IMR-90 (cell line): ENCODE measurements at regions not wholly inside any gene's neighbourhood (a gene's known extent, or its start where the extent isn't known, plus 50 kb on each side); places are given as distances from the start of the nearest gene placed in this dataset.

ENCODE experiments used
- ATAC-seq: fragments of 200-7000 bp; cut with Tn5 transposase; 2 replicates; pipeline ENCODE4 v1.9.1; 2020; ENCODE audit warnings: low read depth, mild to moderate bottlenecking, moderate library complexity
- BruUV-seq: library from RNA; stranded (reverse); fragments of 400-500 nt; replicated peaks from 2 replicates; lab custom pipeline; 2021; lab: Mats Ljungman, UMichigan
- CTCF ChIA-PET: fragments of 300-600 bp; formaldehyde crosslinking; extraction: SDS; loops from one replicate; lab custom pipeline; 2021; ENCODE audit warnings: antibody characterized with exemption; lab: Yijun Ruan, JAX
- POLR2A ChIA-PET: fragments of 300-600 bp; sonication (Branson Sonifier 250); formaldehyde crosslinking; loops from one replicate; lab custom pipeline; 2022; ENCODE audit warnings: antibody characterized with exemption; ENCODE audit not compliant: unreplicated experiment; lab: Charles Lee
- DNase-seq: peaks from one replicate; pipeline ENCODE4 v3.0.0; 2013
- H2AFZ ChIP-seq: replicated peaks from 2 replicates; pipeline ENCODE3; 2013; ENCODE audit warnings: low read length, mild to moderate bottlenecking; ENCODE audit not compliant: poor library complexity
- H2AK5ac ChIP-seq: 2 replicates; pipeline ENCODE4 v1.6.1; 2013; ENCODE audit warnings: low read depth, low read length, inconsistent platforms
- H2AK9ac ChIP-seq: replicated peaks from 2 replicates; pipeline ENCODE3; 2013; ENCODE audit warnings: mild to moderate bottlenecking, low read depth, low read length, moderate library complexity; ENCODE audit not compliant: poor library complexity
- H2BK120ac ChIP-seq: 2 replicates; pipeline ENCODE4 v1.6.1; 2013; ENCODE audit warnings: low read depth, low read length, inconsistent platforms
- H2BK15ac ChIP-seq: 3 replicates; pipeline ENCODE4 v1.6.1; 2013; ENCODE audit warnings: low read depth, low read length, inconsistent platforms
- H2BK20ac ChIP-seq: 2 replicates; pipeline ENCODE4 v1.6.1; 2013; ENCODE audit warnings: low read depth, mild to moderate bottlenecking, inconsistent platforms, low read length, moderate library complexity
- H2BK5ac ChIP-seq: 2 replicates; pipeline ENCODE4 v1.6.1; 2013; ENCODE audit warnings: mild to moderate bottlenecking, low read depth, low read length, inconsistent platforms; ENCODE audit not compliant: poor library complexity, severe bottlenecking
- H3K14ac ChIP-seq: replicated peaks from 2 replicates; pipeline ENCODE4 v1.6.1; 2013; ENCODE audit warnings: low read depth, low read length, inconsistent platforms
- H3K18ac ChIP-seq: 2 replicates; pipeline ENCODE4 v1.6.1; 2013; ENCODE audit warnings: low read depth, low read length, control low read depth
- H3K23ac ChIP-seq: 2 replicates; pipeline ENCODE4 v1.6.1; 2013; ENCODE audit warnings: low read depth, low read length, inconsistent platforms
- H3K27ac ChIP-seq: 2 replicates; pipeline ENCODE4 v1.5.1; 2013; ENCODE audit warnings: mild to moderate bottlenecking, control low read depth, low read length; ENCODE audit not compliant: insufficient read depth
- H3K27me3 ChIP-seq: 2 replicates; pipeline ENCODE4 v1.6.1; 2013; ENCODE audit warnings: low read length; ENCODE audit not compliant: control insufficient read depth, insufficient read depth
- H3K36me3 ChIP-seq: 2 replicates; pipeline ENCODE4 v1.6.1; 2013; ENCODE audit warnings: low read length, mixed read lengths; ENCODE audit not compliant: control insufficient read depth, insufficient read depth
- H3K4ac ChIP-seq: 2 replicates; pipeline ENCODE4 v1.6.1; 2013; ENCODE audit warnings: low read depth, low read length, inconsistent platforms
- H3K4me1 ChIP-seq: 2 replicates; pipeline ENCODE4 v1.6.1; 2013; ENCODE audit warnings: low read length, mixed read lengths; ENCODE audit not compliant: control insufficient read depth, insufficient read depth
- H3K4me2 ChIP-seq: 2 replicates; pipeline ENCODE4 v1.6.1; 2013; ENCODE audit warnings: low read depth, mild to moderate bottlenecking, control low read depth, low read length, moderate library complexity
- H3K4me3 ChIP-seq: 2 replicates; pipeline ENCODE4 v1.5.1; 2013; ENCODE audit warnings: low read depth, mild to moderate bottlenecking, control low read depth, low read length, moderate library complexity; ENCODE audit not compliant: insufficient read depth
- H3K56ac ChIP-seq: 2 replicates; pipeline ENCODE4 v1.6.1; 2013; ENCODE audit warnings: low read length, inconsistent platforms; ENCODE audit not compliant: insufficient read depth; ENCODE audit errors: extremely low read depth
- H3K79me1 ChIP-seq, 2 experiments: 2 replicates each; pipeline ENCODE4 v1.6.1; 2013; ENCODE audit warnings: low read length in 2 of 2, inconsistent platforms in 1 of 2, low read depth in 1 of 2
- H3K9ac ChIP-seq: 2 replicates; pipeline ENCODE4 v1.6.1; 2013; ENCODE audit warnings: low read depth, low read length, control low read depth
- H3K9me1 ChIP-seq: 2 replicates; pipeline ENCODE4 v1.6.1; 2013; ENCODE audit warnings: low read length, inconsistent platforms; ENCODE audit not compliant: insufficient read depth
- H3K9me3 ChIP-seq: 2 replicates; pipeline ENCODE4 v1.6.1; 2013; ENCODE audit warnings: low read length; ENCODE audit not compliant: control insufficient read depth, insufficient read depth
- H4K20me1 ChIP-seq: 2 replicates; pipeline ENCODE4 v1.6.1; 2013; ENCODE audit warnings: low read length, inconsistent platforms; ENCODE audit not compliant: insufficient read depth
- H4K5ac ChIP-seq: 2 replicates; pipeline ENCODE4 v1.6.1; 2013; ENCODE audit warnings: mild to moderate bottlenecking, low read depth, low read length, control low read depth
- H4K8ac ChIP-seq, 2 experiments: 2 replicates each; pipeline ENCODE4 v1.6.1; 2013; ENCODE audit warnings: low read depth in 2 of 2, low read length in 2 of 2, control low read depth in 1 of 2, inconsistent platforms in 1 of 2
- H4K91ac ChIP-seq: 2 replicates; pipeline ENCODE4 v1.6.1; 2013; ENCODE audit warnings: low read depth, low read length, inconsistent platforms; ENCODE audit not compliant: insufficient read depth
- BHLHE40 ChIP-seq: fragments of 150-350 bp; IDR thresholded peaks from 2 replicates; pipeline ENCODE4 v1.6.1; 2016; ENCODE audit warnings: mild to moderate bottlenecking, low read depth, low read length
- CEBPB ChIP-seq: IDR thresholded peaks from 2 replicates; pipeline ENCODE4 v1.6.1; 2012; ENCODE audit warnings: low read depth, low read length, improper control_type of control experiment
- CHD1 ChIP-seq: IDR thresholded peaks from 2 replicates; pipeline ENCODE4 v1.6.1; 2012; ENCODE audit warnings: low read depth, low read length, improper control_type of control experiment
- FOS ChIP-seq: fragments of 150-350 bp; IDR thresholded peaks from 2 replicates; pipeline ENCODE4 v1.6.1; 2016; ENCODE audit warnings: low read depth, low read length
- MAFK ChIP-seq: IDR thresholded peaks from 2 replicates; pipeline ENCODE4 v1.6.1; 2012; ENCODE audit warnings: low read depth, low read length, improper control_type of control experiment
- MAZ ChIP-seq: IDR thresholded peaks from 2 replicates; pipeline ENCODE4 v1.6.1; 2012; ENCODE audit warnings: low read depth, mild to moderate bottlenecking, low read length, improper control_type of control experiment, moderate library complexity, borderline replicate concordance
- MXI1 ChIP-seq: IDR thresholded peaks from 2 replicates; pipeline ENCODE4 v1.6.1; 2012; ENCODE audit warnings: low read depth, mild to moderate bottlenecking, low read length, moderate library complexity, borderline replicate concordance
- NFE2L2 ChIP-seq: fragments of 150-350 bp; IDR thresholded peaks from 2 replicates; pipeline ENCODE4 v1.6.1; 2016; ENCODE audit warnings: low read depth, mild to moderate bottlenecking, low read length
- POLR2A ChIP-seq: IDR thresholded peaks from 2 replicates; pipeline ENCODE4 v1.6.1; 2012; ENCODE audit warnings: mild to moderate bottlenecking, low read depth, low read length
- RAD21 ChIP-seq: IDR thresholded peaks from 2 replicates; pipeline ENCODE4 v1.6.1; 2012; ENCODE audit warnings: low read length, improper control_type of control experiment
- RCOR1 ChIP-seq: IDR thresholded peaks from 2 replicates; pipeline ENCODE4 v1.6.1; 2012; ENCODE audit warnings: mild to moderate bottlenecking, low read length, improper control_type of control experiment; ENCODE audit not compliant: insufficient replicate concordance
- RFX5 ChIP-seq: IDR thresholded peaks from 2 replicates; pipeline ENCODE4 v1.8.0; 2012; ENCODE audit warnings: low read depth, mild to moderate bottlenecking, low read length, moderate library complexity
- SMC3 ChIP-seq: fragments of 150-350 bp; IDR thresholded peaks from 2 replicates; pipeline ENCODE4 v1.6.1; 2016; ENCODE audit warnings: low read depth, mild to moderate bottlenecking, antibody characterized with exemption, low read length, moderate library complexity
- dilution Hi-C: fragments of 300-500 bp; cut with HindIII; formaldehyde crosslinking; loops from one replicate; pipeline ENCODE4 v1.14.3; 2018; ENCODE audit warnings: low sequenced_read_pairs; ENCODE audit not compliant: unreplicated experiment
- in situ Hi-C: fragments of 300-500 bp; cut with MboI; formaldehyde crosslinking; loops from 3 replicates; pipeline ENCODE4 v1.14.3; 2019; ENCODE audit warnings: low sequenced_read_pairs, inconsistent platforms, mixed read lengths
- intact Hi-C: fragments of 100-400 bp; cut with micrococcal nuclease; formaldehyde crosslinking; loops from 2 replicates; pipeline ENCODE4 v1.10.0; 2022
- TF ChIP-seq, protein P1 (sequence below): fragments of 150-350 bp; IDR thresholded peaks from 2 replicates; pipeline ENCODE4 v1.6.1; 2016; ENCODE audit warnings: low read depth, mild to moderate bottlenecking, low read length, moderate library complexity, borderline replicate concordance
- TF ChIP-seq, protein P2 (sequence below): conservative IDR thresholded peaks from 2 replicates; pipeline ENCODE4 v1.5.1; 2012; ENCODE audit warnings: mild to moderate bottlenecking, low read depth, low read length, improper control_type of control experiment
- TF ChIP-seq, protein P3 (sequence below): fragments of 150-350 bp; IDR thresholded peaks from 2 replicates; pipeline ENCODE4 v1.6.1; 2017; ENCODE audit warnings: mild to moderate bottlenecking, antibody characterized with exemption, low read length, low read depth

DNA sequence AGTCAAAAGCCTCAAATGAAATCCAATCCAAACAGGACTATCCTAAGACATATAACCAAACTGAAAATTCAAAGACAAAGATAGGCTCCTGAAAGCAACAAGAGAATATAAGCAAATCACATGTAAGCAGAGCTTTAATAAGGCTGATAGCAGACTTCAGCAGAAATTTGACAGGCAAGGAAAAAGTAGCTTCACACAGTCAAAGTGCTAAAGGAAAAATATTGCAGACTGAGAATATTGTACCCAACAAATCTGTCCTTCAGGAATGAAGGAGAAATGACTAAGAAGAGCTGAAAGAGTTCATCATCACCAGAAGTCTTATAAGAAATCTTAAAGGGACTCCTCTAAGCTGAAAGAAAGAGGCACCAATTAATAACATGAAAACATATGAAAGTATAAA is 150.0 kb downstream of the EVA1A start:
- Histone ChIP-seq H2BK15ac (no peak overlapping the region), H4K20me1 (no peaks in the 10 kb centered on the region), H3K9me1 (no peaks in the 10 kb centered on the region), H2BK20ac (no peak overlapping the region), H3K9me3 (no peaks in the 10 kb centered on the region), H2AK5ac (no peak overlapping the region), H3K4me1 (no peaks in the 10 kb centered on the region), H2AK9ac (no peak overlapping the region), H3K14ac (no peak overlapping the region), H3K18ac (no peak overlapping the region), H3K27ac (no peak overlapping the region), H2BK5ac (no peak overlapping the region), H3K4me3 (no peak overlapping the region), H4K5ac (no peak overlapping the region), H3K4me2 (no peak overlapping the region), H4K8ac (no peak overlapping the region), H3K36me3 (no peaks in the 10 kb centered on the region), H3K56ac (no peak overlapping the region), H4K91ac (no peak overlapping the region), H3K27me3 (peaks cover 34% of the 10 kb centered on the region), H3K79me1 (no peaks in the 10 kb centered on the region), H3K9ac (no peak overlapping the region), H3K23ac (no peak overlapping the region), H3K4ac (no peak overlapping the region), H2BK120ac (no peak overlapping the region), H2AFZ (no peak overlapping the region)
- in situ Hi-C loops = loop anchor here (25.0 kb wide), 1 partner anchor 723 kb away; no protein-coding TSS in a partner anchor
- no TSS peak for BruUV-seq
- intact Hi-C loops = no loop called here
- DNase-seq = no peak
- ChIA-PET CTCF (no interaction called here), POLR2A (no interaction called here)
- TF ChIP-seq RAD21 = no peak
- TF ChIP-seq CHD1 = no peak
- TF ChIP-seq FOS = no peak
- no peak for TF ChIP-seq MAZ
- no peak for TF ChIP-seq BHLHE40
- TF ChIP-seq MXI1 = no peak
- TF ChIP-seq, protein P1, sequence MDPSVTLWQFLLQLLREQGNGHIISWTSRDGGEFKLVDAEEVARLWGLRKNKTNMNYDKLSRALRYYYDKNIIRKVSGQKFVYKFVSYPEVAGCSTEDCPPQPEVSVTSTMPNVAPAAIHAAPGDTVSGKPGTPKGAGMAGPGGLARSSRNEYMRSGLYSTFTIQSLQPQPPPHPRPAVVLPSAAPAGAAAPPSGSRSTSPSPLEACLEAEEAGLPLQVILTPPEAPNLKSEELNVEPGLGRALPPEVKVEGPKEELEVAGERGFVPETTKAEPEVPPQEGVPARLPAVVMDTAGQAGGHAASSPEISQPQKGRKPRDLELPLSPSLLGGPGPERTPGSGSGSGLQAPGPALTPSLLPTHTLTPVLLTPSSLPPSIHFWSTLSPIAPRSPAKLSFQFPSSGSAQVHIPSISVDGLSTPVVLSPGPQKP = no peak
- TF ChIP-seq SMC3 = no peak
- no peak for TF ChIP-seq CEBPB
- no peak for TF ChIP-seq POLR2A
- TF ChIP-seq MAFK = no peak
- TF ChIP-seq, protein P2, sequence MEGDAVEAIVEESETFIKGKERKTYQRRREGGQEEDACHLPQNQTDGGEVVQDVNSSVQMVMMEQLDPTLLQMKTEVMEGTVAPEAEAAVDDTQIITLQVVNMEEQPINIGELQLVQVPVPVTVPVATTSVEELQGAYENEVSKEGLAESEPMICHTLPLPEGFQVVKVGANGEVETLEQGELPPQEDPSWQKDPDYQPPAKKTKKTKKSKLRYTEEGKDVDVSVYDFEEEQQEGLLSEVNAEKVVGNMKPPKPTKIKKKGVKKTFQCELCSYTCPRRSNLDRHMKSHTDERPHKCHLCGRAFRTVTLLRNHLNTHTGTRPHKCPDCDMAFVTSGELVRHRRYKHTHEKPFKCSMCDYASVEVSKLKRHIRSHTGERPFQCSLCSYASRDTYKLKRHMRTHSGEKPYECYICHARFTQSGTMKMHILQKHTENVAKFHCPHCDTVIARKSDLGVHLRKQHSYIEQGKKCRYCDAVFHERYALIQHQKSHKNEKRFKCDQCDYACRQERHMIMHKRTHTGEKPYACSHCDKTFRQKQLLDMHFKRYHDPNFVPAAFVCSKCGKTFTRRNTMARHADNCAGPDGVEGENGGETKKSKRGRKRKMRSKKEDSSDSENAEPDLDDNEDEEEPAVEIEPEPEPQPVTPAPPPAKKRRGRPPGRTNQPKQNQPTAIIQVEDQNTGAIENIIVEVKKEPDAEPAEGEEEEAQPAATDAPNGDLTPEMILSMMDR = no peak
- TF ChIP-seq RFX5 = no peak
- TF ChIP-seq, protein P3, sequence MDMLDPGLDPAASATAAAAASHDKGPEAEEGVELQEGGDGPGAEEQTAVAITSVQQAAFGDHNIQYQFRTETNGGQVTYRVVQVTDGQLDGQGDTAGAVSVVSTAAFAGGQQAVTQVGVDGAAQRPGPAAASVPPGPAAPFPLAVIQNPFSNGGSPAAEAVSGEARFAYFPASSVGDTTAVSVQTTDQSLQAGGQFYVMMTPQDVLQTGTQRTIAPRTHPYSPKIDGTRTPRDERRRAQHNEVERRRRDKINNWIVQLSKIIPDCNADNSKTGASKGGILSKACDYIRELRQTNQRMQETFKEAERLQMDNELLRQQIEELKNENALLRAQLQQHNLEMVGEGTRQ = no peak
- no peak for TF ChIP-seq RCOR1
- TF ChIP-seq NFE2L2 = no peak
- dilution Hi-C loops = no loop called here
- ATAC-seq = no peak
